Esophagus muscularis mucosa (tissue), 4 donors: ENCODE measurements at regions not wholly inside any gene's neighbourhood (a gene's known extent, or its start where the extent isn't known, plus 50 kb on each side); places are given as distances from the start of the nearest gene placed in this dataset.

Source experiments
- EP300 ChIP-seq: sonication (generic); formaldehyde crosslinking; IDR thresholded peaks from one replicate; pipeline ENCODE4 v1.6.1; 2017; ENCODE audit warnings: antibody characterized with exemption
- POLR2A ChIP-seq: fragments of 450-650 bp; IDR thresholded peaks from one replicate; pipeline ENCODE4 v1.6.1; 2017; ENCODE audit warnings: antibody characterized with exemption, moderate library complexity, mild to moderate bottlenecking, low read depth
- POLR2AphosphoS5 ChIP-seq, 2 donors: sonication (generic); formaldehyde crosslinking; IDR thresholded peaks; one replicate each; pipeline ENCODE4 v1.6.1; 2017; ENCODE audit warnings: antibody characterized with exemption in 2 of 2
- TF ChIP-seq, protein P1 (sequence below), 3 experiments: fragments of 200-600 bp in 2 of 3; fragments of 450-650 bp in 1 of 3; sonication (generic) in 2 of 3; IDR thresholded peaks; one replicate each; pipeline ENCODE4 v1.5.1; 2017 to 2019; ENCODE audit warnings: antibody characterized with exemption in 3 of 3, mild to moderate bottlenecking in 2 of 3, moderate library complexity in 1 of 3

DNA sequence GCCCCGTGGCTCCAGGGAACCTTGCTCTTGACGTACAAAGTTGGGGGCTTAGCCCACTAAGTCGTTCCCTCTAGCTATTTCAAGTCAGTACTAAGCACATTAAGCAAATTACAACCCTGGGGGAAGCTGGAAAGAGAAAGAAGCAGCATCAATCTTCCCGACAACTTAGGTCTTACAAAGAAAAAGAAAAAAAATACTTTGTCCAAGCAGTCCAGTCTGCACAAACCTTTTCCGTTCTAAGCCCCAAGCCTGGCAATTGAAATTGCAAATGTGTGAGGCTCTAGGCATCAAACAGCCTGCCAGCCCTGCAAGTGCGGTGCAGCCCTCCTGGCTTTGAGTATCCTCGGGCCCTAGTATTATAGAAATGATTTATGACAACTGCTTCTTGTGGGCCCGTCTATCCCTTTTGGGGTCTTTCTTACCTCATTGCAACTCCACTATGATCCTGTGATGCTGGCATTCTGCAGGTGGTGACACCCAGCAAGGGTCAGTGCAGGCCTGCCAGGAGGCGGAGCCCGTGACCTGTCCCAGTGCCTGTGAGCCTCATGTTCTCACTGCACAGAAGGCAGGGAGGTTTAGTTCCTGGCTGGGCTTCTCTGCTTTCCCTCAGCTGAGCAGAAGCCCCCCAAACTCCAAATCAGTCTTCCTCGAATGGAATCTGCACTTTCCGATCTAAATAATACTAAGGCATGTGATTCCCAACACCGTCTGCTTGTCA, 232.3 kb upstream of the IRX2 start:
- TF ChIP-seq, protein P1, sequence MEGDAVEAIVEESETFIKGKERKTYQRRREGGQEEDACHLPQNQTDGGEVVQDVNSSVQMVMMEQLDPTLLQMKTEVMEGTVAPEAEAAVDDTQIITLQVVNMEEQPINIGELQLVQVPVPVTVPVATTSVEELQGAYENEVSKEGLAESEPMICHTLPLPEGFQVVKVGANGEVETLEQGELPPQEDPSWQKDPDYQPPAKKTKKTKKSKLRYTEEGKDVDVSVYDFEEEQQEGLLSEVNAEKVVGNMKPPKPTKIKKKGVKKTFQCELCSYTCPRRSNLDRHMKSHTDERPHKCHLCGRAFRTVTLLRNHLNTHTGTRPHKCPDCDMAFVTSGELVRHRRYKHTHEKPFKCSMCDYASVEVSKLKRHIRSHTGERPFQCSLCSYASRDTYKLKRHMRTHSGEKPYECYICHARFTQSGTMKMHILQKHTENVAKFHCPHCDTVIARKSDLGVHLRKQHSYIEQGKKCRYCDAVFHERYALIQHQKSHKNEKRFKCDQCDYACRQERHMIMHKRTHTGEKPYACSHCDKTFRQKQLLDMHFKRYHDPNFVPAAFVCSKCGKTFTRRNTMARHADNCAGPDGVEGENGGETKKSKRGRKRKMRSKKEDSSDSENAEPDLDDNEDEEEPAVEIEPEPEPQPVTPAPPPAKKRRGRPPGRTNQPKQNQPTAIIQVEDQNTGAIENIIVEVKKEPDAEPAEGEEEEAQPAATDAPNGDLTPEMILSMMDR (IDR thresholded peaks at IDR 0.05), result no peak
- TF ChIP-seq POLR2AphosphoS5 (IDR thresholded peaks at IDR 0.05), result no peak
- no peak for TF ChIP-seq EP300
- TF ChIP-seq POLR2A, result no peak
